Neural progenitor cell (in vitro differentiated cells): ENCODE measurements at regions not wholly inside any gene's neighbourhood (a gene's known extent, or its start where the extent isn't known, plus 50 kb on each side); places are given as distances from the start of the nearest gene placed in this dataset.
A peak's percentile ranks its signal among the peaks of the same experiment; 100 is the strongest.
"Not testable (repeated sequence)": the region's sequence is repeated elsewhere in the genome, so short reads cannot be mapped to it uniquely, and the experiment has no call there.

Experiments used
- DNase-seq: peaks from one replicate; pipeline ENCODE4 v3.0.0-alpha.2; 2016; ENCODE audit warnings: low spot score
- H2AFZ ChIP-seq: fragments of 200-600 bp; sonication (generic); replicated peaks from 2 replicates; pipeline ENCODE4 v1.6.1; 2016; ENCODE audit warnings: antibody characterized with exemption
- H3F3A ChIP-seq: fragments of 200-600 bp; sonication (generic); 2 replicates; pipeline ENCODE4 v1.6.1; 2016; ENCODE audit warnings: antibody characterized with exemption, low read depth
- H3K27ac ChIP-seq: fragments of 200-600 bp; sonication (generic); 2 replicates; pipeline ENCODE4 v1.5.1; 2016; ENCODE audit warnings: mild to moderate bottlenecking
- H3K27me3 ChIP-seq: fragments of 200-600 bp; sonication (generic); 2 replicates; pipeline ENCODE4 v1.6.1; 2016; ENCODE audit warnings: mild to moderate bottlenecking, moderate library complexity
- H3K36me3 ChIP-seq: fragments of 200-600 bp; sonication (generic); 2 replicates; pipeline ENCODE4 v1.5.1; 2016
- H3K4me1 ChIP-seq: fragments of 200-600 bp; sonication (generic); 2 replicates; pipeline ENCODE4 v1.6.1; 2016; ENCODE audit warnings: mixed run types
- H3K4me2 ChIP-seq: fragments of 200-600 bp; sonication (generic); 2 replicates; pipeline ENCODE4 v1.6.1; 2016
- H3K4me3 ChIP-seq: fragments of 200-600 bp; sonication (generic); 2 replicates; pipeline ENCODE4 v1.5.1; 2016
- H3K79me2 ChIP-seq: fragments of 200-600 bp; sonication (generic); 2 replicates; pipeline ENCODE4 v1.6.1; 2016; ENCODE audit warnings: low read depth
- H3K9ac ChIP-seq: fragments of 200-600 bp; sonication (generic); 2 replicates; pipeline ENCODE4 v1.6.1; 2016
- H3K9me3 ChIP-seq: fragments of 200-600 bp; sonication (generic); 2 replicates; pipeline ENCODE4 v1.5.1; 2016; ENCODE audit warnings: low read depth
- H4K20me1 ChIP-seq: fragments of 200-600 bp; sonication (generic); 2 replicates; pipeline ENCODE4 v1.6.1; 2016; ENCODE audit warnings: low read depth
- H3K27ac Mint-ChIP-seq: 3 replicates; pipeline ENCODE4 v1.8.0; 2021; ENCODE audit warnings: mixed read lengths
- H3K27me3 Mint-ChIP-seq: 2 replicates; pipeline ENCODE4 v1.8.0; 2022; ENCODE audit warnings: low read depth, mild to moderate bottlenecking, inconsistent platforms, moderate library complexity, mixed read lengths; ENCODE audit not compliant: insufficient read depth
- H3K36me3 Mint-ChIP-seq: 3 replicates; pipeline ENCODE4 v1.8.0; 2021; ENCODE audit warnings: mixed read lengths
- H3K4me1 Mint-ChIP-seq: 3 replicates; pipeline ENCODE4 v1.8.0; 2021; ENCODE audit warnings: mixed read lengths
- H3K4me3 Mint-ChIP-seq: 3 replicates; pipeline ENCODE4 v1.8.0; 2021; ENCODE audit warnings: mild to moderate bottlenecking, moderate library complexity, mixed read lengths
- H3K9me3 Mint-ChIP-seq: 3 replicates; pipeline ENCODE4 v1.8.0; 2020; ENCODE audit warnings: mixed read lengths
- CTCF ChIP-seq: fragments of 200-600 bp; sonication (generic); IDR thresholded peaks from 2 replicates; pipeline ENCODE4 v1.5.1; 2017; ENCODE audit warnings: antibody characterized with exemption, mild to moderate bottlenecking
- EZH2 ChIP-seq: fragments of 200-600 bp; sonication (generic); IDR thresholded peaks from 2 replicates; pipeline ENCODE4 v1.6.1; 2017; ENCODE audit warnings: antibody characterized with exemption, mild to moderate bottlenecking, moderate library complexity
- EZH2phosphoT487 ChIP-seq: fragments of 200-600 bp; sonication (generic); IDR thresholded peaks from 2 replicates; pipeline ENCODE4 v1.6.1; 2017; ENCODE audit warnings: antibody characterized with exemption

- no peaks in the 10 kb centered on the region for H4K20me1 ChIP-seq
- H2AFZ ChIP-seq: no peak overlapping the region
- H3K79me2 ChIP-seq: no peaks in the 10 kb centered on the region
- H3K9ac ChIP-seq: no peak overlapping the region
- H3K27me3 ChIP-seq: no peaks in the 10 kb centered on the region
- no peak overlapping the region for H3K27ac ChIP-seq
- no peaks in the 10 kb centered on the region for H3K36me3 ChIP-seq
- H3K4me3 ChIP-seq: no peak overlapping the region
- TF ChIP-seq CTCF (no peak), EZH2phosphoT487 (no peak), EZH2 (no peak)
- DNase-seq: no peak
- H3K4me1 Mint-ChIP-seq: peaks cover 15% of the 10 kb centered on the region
- no peak overlapping the region for H3K4me3 Mint-ChIP-seq
- peaks cover 6% of the 10 kb centered on the region for H3K27me3 Mint-ChIP-seq
- no peak overlapping the region for H3K4me2 ChIP-seq
- H3K4me1 ChIP-seq: no peaks in the 10 kb centered on the region
- no peak overlapping the region for H3K27ac Mint-ChIP-seq
- no peaks in the 10 kb centered on the region for H3F3A ChIP-seq
- no peaks in the 10 kb centered on the region for H3K36me3 Mint-ChIP-seq
- no peaks in the 10 kb centered on the region for H3K9me3 Mint-ChIP-seq
- no peaks in the 10 kb centered on the region for H3K9me3 ChIP-seq
These were observed 180.0 kb downstream of the C12orf75 start for GRCh38 chr12:105510526-105510925.

GRCh38 chr12:105512861-105513260, 182.4 kb downstream of the C12orf75 start:
- not testable (repeated sequence) for H3K36me3 ChIP-seq, H4K20me1 ChIP-seq, H3K4me3 Mint-ChIP-seq, H3K27ac Mint-ChIP-seq, H2AFZ ChIP-seq, H3K27me3 ChIP-seq, H3K79me2 ChIP-seq, H3K27ac ChIP-seq, H3K9me3 Mint-ChIP-seq, H3K4me2 ChIP-seq, H3K4me3 ChIP-seq, H3F3A ChIP-seq, H3K9me3 ChIP-seq, H3K9ac ChIP-seq, H3K4me1 ChIP-seq, H3K4me1 Mint-ChIP-seq, H3K36me3 Mint-ChIP-seq, DNase-seq, H3K27me3 Mint-ChIP-seq

GRCh38 chr12:105522166-105522825, 191.8 kb downstream of the C12orf75 start:
- Mint-ChIP-seq H3K4me1 (peaks cover 18% of the 10 kb centered on the region), H3K9me3 (peaks cover 13% of the 10 kb centered on the region), H3K27me3 (peaks cover 6% of the 10 kb centered on the region), H3K27ac (peak overlapping the region; percentile 64), H3K36me3 (no peaks in the 10 kb centered on the region), H3K4me3 (no peak overlapping the region)
- no peaks in the 10 kb centered on the region for H4K20me1 ChIP-seq
- H3K27me3 ChIP-seq: no peaks in the 10 kb centered on the region
- no peak for DNase-seq
- H3K79me2 ChIP-seq: no peaks in the 10 kb centered on the region
- no peaks in the 10 kb centered on the region for H3K9me3 ChIP-seq
- H3K9ac ChIP-seq: no peak overlapping the region
- H3K27ac ChIP-seq: no peak overlapping the region
- H3F3A ChIP-seq: no peaks in the 10 kb centered on the region
- no peak overlapping the region for H2AFZ ChIP-seq
- H3K4me2 ChIP-seq: no peak overlapping the region
- no peak overlapping the region for H3K4me3 ChIP-seq
- H3K4me1 ChIP-seq: peaks cover 10% of the 10 kb centered on the region
- TF ChIP-seq EZH2phosphoT487 (no peak), CTCF (no peak), EZH2 (no peak)
- H3K36me3 ChIP-seq: no peaks in the 10 kb centered on the region

DNA sequence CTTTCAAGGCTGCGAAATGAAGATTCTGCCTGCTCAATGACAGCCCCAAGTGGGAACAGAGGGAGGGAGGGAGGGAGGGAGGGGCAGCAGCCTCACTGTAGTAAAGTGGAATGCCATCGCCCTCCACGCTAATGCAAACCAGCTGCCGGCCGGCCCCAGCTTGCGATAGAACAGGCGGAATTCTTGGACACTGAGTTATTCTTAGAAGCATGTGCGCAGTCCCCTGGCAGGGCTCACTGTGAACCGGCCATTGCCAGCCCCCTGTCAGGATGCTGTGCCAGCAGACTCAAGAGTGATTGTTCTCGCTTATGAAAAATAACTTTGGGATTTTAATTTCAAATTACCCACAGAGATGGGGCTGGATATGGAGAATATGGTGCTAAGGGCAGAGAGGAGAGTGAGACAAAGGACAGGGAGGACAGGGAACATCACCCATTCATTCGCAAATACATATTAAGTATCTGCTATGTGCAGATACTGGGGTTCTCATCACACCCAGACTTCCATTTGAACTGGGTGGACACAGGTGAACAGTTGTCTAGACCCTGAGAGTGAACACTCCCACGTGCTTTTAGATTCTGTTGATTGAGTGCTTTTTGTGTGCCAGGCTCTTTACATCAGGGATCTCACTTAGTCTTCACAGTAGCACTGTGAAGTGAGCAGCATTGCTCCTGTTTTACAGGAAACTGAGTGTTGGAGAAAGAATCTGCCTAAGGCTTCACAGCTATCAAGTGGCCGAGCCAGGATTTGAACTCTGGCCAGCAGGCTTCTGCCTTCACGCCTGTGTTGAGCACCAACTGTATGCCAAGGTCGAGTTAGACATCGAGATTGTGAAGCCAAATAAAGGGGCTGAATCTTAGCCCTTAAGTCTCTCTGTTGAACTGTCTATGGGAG, 192.9 kb downstream of the C12orf75 start:
- peak overlapping the region; percentile 28 for H3K27ac Mint-ChIP-seq

More for the DNA sequence above, 192.9 kb downstream of the C12orf75 start:
- Histone ChIP-seq H3K4me3 (no peak overlapping the region), H3K4me1 (peaks cover 10% of the 10 kb centered on the region), H3K4me2 (no peak overlapping the region), H2AFZ (no peak overlapping the region), H3K27ac (no peak overlapping the region), H3K9me3 (no peaks in the 10 kb centered on the region), H3K27me3 (no peaks in the 10 kb centered on the region), H4K20me1 (no peaks in the 10 kb centered on the region), H3K79me2 (no peaks in the 10 kb centered on the region), H3K36me3 (no peaks in the 10 kb centered on the region), H3F3A (no peaks in the 10 kb centered on the region), H3K9ac (no peak overlapping the region)
- H3K36me3 Mint-ChIP-seq: no peaks in the 10 kb centered on the region
- H3K27me3 Mint-ChIP-seq: peaks cover 6% of the 10 kb centered on the region
- H3K4me1 Mint-ChIP-seq: peaks cover 18% of the 10 kb centered on the region
- peak; percentile 63 for DNase-seq
- peaks cover 10% of the 10 kb centered on the region for H3K9me3 Mint-ChIP-seq
- H3K4me3 Mint-ChIP-seq: no peak overlapping the region
- no peak for TF ChIP-seq EZH2
- TF ChIP-seq CTCF: no peak
- no peak for TF ChIP-seq EZH2phosphoT487
